ENCODE measurements at regions not wholly inside any gene's neighbourhood (a gene's known extent, or its start where the extent isn't known, plus 50 kb on each side); places are given as distances from the start of the nearest gene placed in this dataset.
A peak's percentile ranks its signal among the peaks of the same experiment; 100 is the strongest.

DNA sequence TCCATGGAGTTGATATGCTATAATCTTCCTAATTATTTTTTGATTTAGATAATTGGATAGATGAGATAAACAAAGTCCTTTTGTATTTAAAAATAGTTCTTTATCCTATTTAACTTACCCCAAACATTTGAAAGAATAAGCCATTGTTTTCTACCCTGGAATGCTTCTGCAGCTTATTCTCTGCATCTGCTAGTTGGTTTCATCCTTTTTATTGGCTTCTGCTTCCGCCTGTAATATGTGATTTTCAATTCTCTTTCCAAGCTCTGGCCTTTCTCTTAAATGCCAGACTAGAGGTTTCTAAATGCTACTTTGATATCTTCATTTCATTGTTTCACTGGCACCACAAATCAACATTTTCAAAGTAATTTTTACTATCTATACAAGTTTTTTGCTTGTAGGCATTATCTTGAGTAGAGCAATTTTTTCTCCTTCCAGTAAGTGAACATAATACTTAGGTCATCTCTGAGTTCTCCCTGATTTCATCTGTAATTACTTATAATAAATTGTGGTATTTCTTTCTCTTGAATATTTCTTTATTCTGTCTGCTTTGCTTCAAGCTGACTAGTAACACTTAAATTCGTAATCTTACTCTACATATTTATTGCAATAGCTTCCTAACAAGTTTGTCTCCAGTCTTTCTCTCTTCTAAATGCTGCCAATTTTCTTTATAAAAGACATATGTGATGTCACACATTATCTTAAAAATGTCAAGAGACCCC, 958.4 kb downstream of the SLC6A15 start:
- ChIA-PET POLR2A (no interaction called here), CTCF (interaction anchor here (0.6 kb wide), 1 partner anchor 511 kb away, joined by 3 read pairs; no protein-coding TSS in a partner anchor)
- Histone ChIP-seq H3K4me3 (no peak overlapping the region), H3K4me1 (peaks cover 6% of the 10 kb centered on the region; the same call in 1 of the 3 replicates), H3K27ac (no peak overlapping the region), H3K4me2 (no peak overlapping the region), H3K9me3 (no peaks in the 10 kb centered on the region)
- no peak for ATAC-seq
- 64% methylated on average over 2 of the region's 2 CpGs for WGBS (ENCODE audit: missing lambda C conversion rate)
- no peak for DNase-seq (ENCODE audit: low read depth in 1 of 2, low spot score in 1 of 2)
- no peak for TF ChIP-seq PHF8 (IDR thresholded peaks at IDR 0.05; ENCODE audit: borderline replicate concordance, low read depth)
- no peak for TF ChIP-seq FOSB (CRISPR knock-in tag; IDR thresholded peaks at IDR 0.05)
- no peak for TF ChIP-seq NPAS2 (CRISPR knock-in tag; IDR thresholded peaks at IDR 0.05; ENCODE audit: borderline replicate concordance)
- no peak for TF ChIP-seq HMGXB4 (CRISPR knock-in tag; IDR thresholded peaks at IDR 0.05; ENCODE audit: borderline replicate concordance)
- TF ChIP-seq EHMT2 (IDR thresholded peaks at IDR 0.05; ENCODE audit: low read depth), result no peak
- TF ChIP-seq CTCF (IDR thresholded peaks at IDR 0.05), result no peak
- TF ChIP-seq CEBPB (IDR thresholded peaks at IDR 0.05), result no peak
- no peak for TF ChIP-seq JUNB (IDR thresholded peaks at IDR 0.05)
- no peak for TF ChIP-seq SMC3 (IDR thresholded peaks at IDR 0.05)
- TF ChIP-seq TFCP2L1 (CRISPR knock-in tag; IDR thresholded peaks at IDR 0.05), result no peak
- no peak for TF ChIP-seq HES2 (IDR thresholded peaks at IDR 0.05)
- no peak for TF ChIP-seq ZSCAN20 (CRISPR knock-in tag; IDR thresholded peaks at IDR 0.05)
- TF ChIP-seq REST (IDR thresholded peaks at IDR 0.05), result no peak
- TF ChIP-seq HOXA7 (CRISPR knock-in tag; IDR thresholded peaks at IDR 0.05), result no peak
- TF ChIP-seq RFX5 (IDR thresholded peaks at IDR 0.05), result no peak
- no peak for TF ChIP-seq RAD21 (conservative IDR thresholded peaks at IDR 0.05 in 1 of 2, IDR thresholded peaks at IDR 0.05 in 1 of 2)
- FAIRE-seq, result no peak

DNA sequence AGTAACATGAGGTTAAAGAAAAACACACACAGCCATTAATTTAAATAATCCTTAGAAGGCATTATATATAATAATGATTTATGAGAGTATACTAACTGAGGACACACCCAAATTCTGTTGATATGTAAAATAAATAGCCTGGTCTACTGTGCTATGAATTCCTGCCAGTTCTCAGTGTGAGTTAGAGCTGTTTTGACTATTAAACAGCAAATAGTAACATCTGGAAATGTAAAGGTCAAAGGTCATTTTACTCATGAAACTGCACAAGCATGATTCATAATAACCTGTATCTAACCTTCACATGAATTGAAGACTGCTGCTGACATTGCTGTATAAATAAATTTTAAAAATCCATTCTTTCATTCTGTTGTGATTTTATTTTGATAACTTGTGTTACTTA, 966.7 kb downstream of the SLC6A15 start:
- peak; percentile 31; the same call in 1 of the 2 replicates for TF ChIP-seq JUNB (IDR thresholded peaks at IDR 0.05)
- no peak for TF ChIP-seq CHD2 (IDR thresholded peaks at IDR 0.05; ENCODE audit: low read length, partially characterized antibody)
- CTCF ChIA-PET, result no interaction called here
- DNase-seq (ENCODE audit: low read depth in 1 of 2, low spot score in 1 of 2) (peak; percentile 4 to 57), ATAC-seq (peak in 1 of 2 experiments; percentile 60; a peak in 3 of 6 replicates), FAIRE-seq (peak; percentile 79)
- POLR2A ChIA-PET, result no interaction called here
- Histone ChIP-seq H3K4me1 (peaks cover 20% of the 10 kb centered on the region; the same call in 2 of the 3 replicates), H3K9me3 (no peaks in the 10 kb centered on the region), H3K4me3 (no peak overlapping the region), H3K4me2 (peak overlapping the region; percentile 52), H3K27ac (no peak overlapping the region)

All from A549 (cell line).